ENCODE measurements at regions not wholly inside any gene's neighbourhood (a gene's known extent, or its start where the extent isn't known, plus 50 kb on each side); places are given as distances from the start of the nearest gene placed in this dataset.

DNA sequence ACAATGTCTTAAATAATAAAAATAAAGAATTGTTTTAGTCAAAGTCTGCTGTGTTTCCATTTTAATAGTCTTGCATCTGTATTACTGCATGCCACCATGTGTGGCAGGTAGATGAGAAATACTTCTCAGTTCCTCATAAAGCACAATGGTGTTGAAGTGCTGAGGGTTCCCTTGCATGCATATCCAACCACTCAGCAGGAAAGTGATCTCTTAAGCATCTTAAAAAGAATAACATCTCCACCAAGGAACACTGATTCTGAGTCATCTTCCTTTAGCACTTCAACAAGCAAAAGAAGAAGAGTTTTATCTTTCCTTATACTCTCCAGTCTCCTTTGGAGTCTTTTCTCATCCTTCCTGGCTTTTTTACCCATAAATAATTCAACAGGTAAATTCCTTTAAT lies 602.0 kb downstream of the TBL1XR1 start:
- Histone ChIP-seq H4K20me1 (ENCODE audit: insufficient read depth, low read length) (no peaks in the 10 kb centered on the region), H3K9me3 (ENCODE audit: low read length) (no peaks in the 10 kb centered on the region), H3K9me2 (ENCODE audit: insufficient read depth, low read length) (no peaks in the 10 kb centered on the region), H2AFZ (ENCODE audit: low read length) (no peak overlapping the region), H3K4me2 (ENCODE audit: low read length) (no peak overlapping the region), H3K4me3 (ENCODE audit: low read depth, low read length, poor library complexity, severe bottlenecking) (no peak overlapping the region), H3K4me1 (ENCODE audit: insufficient read depth, low read length, poor library complexity, severe bottlenecking) (no peaks in the 10 kb centered on the region), H3K79me2 (ENCODE audit: insufficient read depth, low read depth, low read length) (no peaks in the 10 kb centered on the region), H3K27ac (ENCODE audit: low read depth, low read length, poor library complexity, severe bottlenecking) (no peak overlapping the region), H3K36me3 (ENCODE audit: insufficient read depth, low read length) (no peaks in the 10 kb centered on the region)
- intact Hi-C loops (cut with micrococcal nuclease; ENCODE audit: unreplicated experiment): no loop called here
- ChIA-PET POLR2A (no interaction called here), CTCF (ENCODE audit: unreplicated experiment) (no interaction called here)
- TF ChIP-seq, protein P1, sequence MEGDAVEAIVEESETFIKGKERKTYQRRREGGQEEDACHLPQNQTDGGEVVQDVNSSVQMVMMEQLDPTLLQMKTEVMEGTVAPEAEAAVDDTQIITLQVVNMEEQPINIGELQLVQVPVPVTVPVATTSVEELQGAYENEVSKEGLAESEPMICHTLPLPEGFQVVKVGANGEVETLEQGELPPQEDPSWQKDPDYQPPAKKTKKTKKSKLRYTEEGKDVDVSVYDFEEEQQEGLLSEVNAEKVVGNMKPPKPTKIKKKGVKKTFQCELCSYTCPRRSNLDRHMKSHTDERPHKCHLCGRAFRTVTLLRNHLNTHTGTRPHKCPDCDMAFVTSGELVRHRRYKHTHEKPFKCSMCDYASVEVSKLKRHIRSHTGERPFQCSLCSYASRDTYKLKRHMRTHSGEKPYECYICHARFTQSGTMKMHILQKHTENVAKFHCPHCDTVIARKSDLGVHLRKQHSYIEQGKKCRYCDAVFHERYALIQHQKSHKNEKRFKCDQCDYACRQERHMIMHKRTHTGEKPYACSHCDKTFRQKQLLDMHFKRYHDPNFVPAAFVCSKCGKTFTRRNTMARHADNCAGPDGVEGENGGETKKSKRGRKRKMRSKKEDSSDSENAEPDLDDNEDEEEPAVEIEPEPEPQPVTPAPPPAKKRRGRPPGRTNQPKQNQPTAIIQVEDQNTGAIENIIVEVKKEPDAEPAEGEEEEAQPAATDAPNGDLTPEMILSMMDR (conservative IDR thresholded peaks at IDR 0.05; ENCODE audit: low read length): no peak
- TF ChIP-seq EZH2phosphoT487 (IDR thresholded peaks at IDR 0.05; ENCODE audit: borderline replicate concordance, low read depth, low read length): no peak
- no peak for DNase-seq (ENCODE audit: low spot score)
- BruUV-seq (replicated peaks): no TSS peak

DNA sequence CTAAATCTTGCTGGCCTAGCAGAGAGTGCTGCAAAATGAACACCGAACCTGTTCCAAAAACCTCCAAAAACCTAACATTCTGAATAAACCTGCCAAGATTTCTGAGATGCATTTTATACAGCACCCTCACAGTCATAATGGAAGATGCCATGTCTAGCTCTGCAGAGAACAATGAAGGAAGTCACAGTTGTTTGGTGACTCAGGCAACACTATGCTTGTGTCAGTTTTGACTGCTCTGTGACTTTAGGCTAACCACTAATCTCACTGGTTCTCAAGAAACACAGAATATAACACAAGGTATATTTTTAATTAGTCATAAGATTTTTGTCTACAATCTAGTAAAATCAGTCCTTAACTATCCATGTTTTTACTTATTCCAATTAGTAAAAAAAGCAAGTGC lies 606.6 kb downstream of the TBL1XR1 start:
- Histone ChIP-seq H2AFZ (ENCODE audit: low read length) (no peak overlapping the region), H3K79me2 (ENCODE audit: insufficient read depth, low read depth, low read length) (no peaks in the 10 kb centered on the region), H3K9me2 (ENCODE audit: insufficient read depth, low read length) (no peaks in the 10 kb centered on the region), H3K36me3 (ENCODE audit: insufficient read depth, low read length) (no peaks in the 10 kb centered on the region), H3K4me1 (ENCODE audit: insufficient read depth, low read length, poor library complexity, severe bottlenecking) (no peaks in the 10 kb centered on the region), H3K4me3 (ENCODE audit: low read depth, low read length, poor library complexity, severe bottlenecking) (no peak overlapping the region), H3K27ac (ENCODE audit: low read depth, low read length, poor library complexity, severe bottlenecking) (no peak overlapping the region), H3K4me2 (ENCODE audit: low read length) (no peak overlapping the region), H4K20me1 (ENCODE audit: insufficient read depth, low read length) (no peaks in the 10 kb centered on the region), H3K9me3 (ENCODE audit: low read length) (no peaks in the 10 kb centered on the region)
- DNase-seq (ENCODE audit: low spot score): no peak
- TF ChIP-seq, protein P1 (conservative IDR thresholded peaks at IDR 0.05; ENCODE audit: low read length): no peak
- TF ChIP-seq EZH2phosphoT487 (IDR thresholded peaks at IDR 0.05; ENCODE audit: borderline replicate concordance, low read depth, low read length): no peak
- no TSS peak for BruUV-seq (replicated peaks)
- CTCF ChIA-PET (ENCODE audit: unreplicated experiment): no interaction called here
- POLR2A ChIA-PET: interaction anchor here (0.6 kb wide), 1 partner anchor 711 kb away, joined by 3 read pairs; no protein-coding TSS in a partner anchor
- intact Hi-C loops (cut with micrococcal nuclease; ENCODE audit: unreplicated experiment): no loop called here

DNA sequence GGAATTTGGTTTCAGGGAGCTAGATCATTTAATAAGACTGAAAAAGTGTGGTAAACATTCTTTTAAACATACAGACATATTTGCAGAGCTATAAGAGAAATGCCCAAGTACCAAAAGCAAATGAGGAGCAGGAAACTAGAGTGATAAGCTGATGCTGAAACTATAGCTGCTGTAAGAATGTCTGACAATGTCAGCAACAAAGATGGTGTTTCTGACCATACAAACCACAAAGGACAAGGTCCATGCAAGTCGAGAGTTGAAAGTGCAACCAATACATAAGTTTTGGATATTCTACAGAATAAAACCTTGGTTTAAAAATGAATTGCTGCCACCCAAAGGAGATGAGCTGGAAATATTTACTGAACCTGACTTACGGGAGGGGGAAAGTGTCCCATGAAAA lies 610.2 kb downstream of the TBL1XR1 start:
- no peaks in the 10 kb centered on the region for H3K9me3 ChIP-seq (ENCODE audit: low read length)
- H3K4me1 ChIP-seq (ENCODE audit: insufficient read depth, low read length, poor library complexity, severe bottlenecking): no peaks in the 10 kb centered on the region
- POLR2A ChIA-PET: interaction anchor here (0.5 to 1.2 kb wide), 2 partner anchors 13 to 688 kb away, joined by 3 read pairs; no protein-coding TSS in a partner anchor
- H3K27ac ChIP-seq (ENCODE audit: low read depth, low read length, poor library complexity, severe bottlenecking): no peak overlapping the region
- no peak for TF ChIP-seq EZH2phosphoT487 (IDR thresholded peaks at IDR 0.05; ENCODE audit: borderline replicate concordance, low read depth, low read length)
- TF ChIP-seq, protein P1 (conservative IDR thresholded peaks at IDR 0.05; ENCODE audit: low read length): no peak
- no peak for DNase-seq (ENCODE audit: low spot score)
- H3K4me2 ChIP-seq (ENCODE audit: low read length): no peak overlapping the region
- BruUV-seq (replicated peaks): no TSS peak
- no peak overlapping the region for H2AFZ ChIP-seq (ENCODE audit: low read length)
- H3K79me2 ChIP-seq (ENCODE audit: insufficient read depth, low read depth, low read length): no peaks in the 10 kb centered on the region
- intact Hi-C loops (cut with micrococcal nuclease; ENCODE audit: unreplicated experiment): no loop called here
- H3K9me2 ChIP-seq (ENCODE audit: insufficient read depth, low read length): no peaks in the 10 kb centered on the region
- H4K20me1 ChIP-seq (ENCODE audit: insufficient read depth, low read length): no peaks in the 10 kb centered on the region
- no peak overlapping the region for H3K4me3 ChIP-seq (ENCODE audit: low read depth, low read length, poor library complexity, severe bottlenecking)
- CTCF ChIA-PET (ENCODE audit: unreplicated experiment): no interaction called here
- H3K36me3 ChIP-seq (ENCODE audit: insufficient read depth, low read length): no peaks in the 10 kb centered on the region
